A673 (cell line): ENCODE measurements at regions not wholly inside any gene's neighbourhood (a gene's known extent, or its start where the extent isn't known, plus 50 kb on each side); places are given as distances from the start of the nearest gene placed in this dataset.

ENCODE experiments used
- CTCF ChIP-seq: fragments of 300-800, 200-600 bp; sonication (generic); conservative IDR thresholded peaks from 2 replicates; pipeline ENCODE4 v1.5.1; 2017; ENCODE audit warnings: low read depth, mild to moderate bottlenecking, antibody characterized with exemption, low read length, moderate library complexity, mixed read lengths
- EZH2 ChIP-seq: fragments of 200-600 bp; sonication (generic); IDR thresholded peaks from 2 replicates; pipeline ENCODE4 v1.6.1; 2017; ENCODE audit warnings: borderline replicate concordance, low read depth, mild to moderate bottlenecking, mixed read lengths, antibody characterized with exemption, low read length; ENCODE audit not compliant: poor library complexity, severe bottlenecking

- TF ChIP-seq CTCF = no peak
- no peak for TF ChIP-seq EZH2
Observed at GRCh38 chr1:4268262-4268888, 368.3 kb upstream of the C1orf174 start.
